ENCODE measurements at regions not wholly inside any gene's neighbourhood (a gene's known extent, or its start where the extent isn't known, plus 50 kb on each side); places are given as distances from the start of the nearest gene placed in this dataset.
"Not testable (repeated sequence)": the region's sequence is repeated elsewhere in the genome, so short reads cannot be mapped to it uniquely, and the experiment has no call there.

GRCh38 chr5:159504106-159504856 lies 174.0 kb upstream of the IL12B start:
- DNase-seq: no peak

DNA sequence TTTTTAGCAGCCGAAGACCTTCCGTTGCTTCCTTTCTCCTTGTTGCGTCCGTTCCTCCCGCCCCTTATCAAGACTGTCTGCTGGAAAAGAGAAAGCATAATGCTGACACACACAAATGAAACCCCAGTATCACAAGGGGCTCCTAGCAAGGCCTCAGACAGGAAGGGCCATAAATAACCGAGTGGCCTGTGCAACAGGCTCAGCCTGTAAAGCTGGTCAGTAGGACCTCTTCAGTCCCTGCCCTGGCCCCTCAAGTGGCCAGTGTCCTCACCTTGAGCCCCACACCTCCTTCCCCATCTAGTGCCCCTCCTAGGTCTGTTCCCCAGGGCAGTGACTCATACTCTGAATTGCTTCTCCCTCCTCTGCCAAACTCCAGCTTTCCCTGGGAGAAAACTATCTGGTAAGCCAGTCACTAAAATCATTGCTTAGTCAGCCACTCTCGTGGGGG lies 174.6 kb upstream of the IL12B start:
- no peak for DNase-seq

DNA sequence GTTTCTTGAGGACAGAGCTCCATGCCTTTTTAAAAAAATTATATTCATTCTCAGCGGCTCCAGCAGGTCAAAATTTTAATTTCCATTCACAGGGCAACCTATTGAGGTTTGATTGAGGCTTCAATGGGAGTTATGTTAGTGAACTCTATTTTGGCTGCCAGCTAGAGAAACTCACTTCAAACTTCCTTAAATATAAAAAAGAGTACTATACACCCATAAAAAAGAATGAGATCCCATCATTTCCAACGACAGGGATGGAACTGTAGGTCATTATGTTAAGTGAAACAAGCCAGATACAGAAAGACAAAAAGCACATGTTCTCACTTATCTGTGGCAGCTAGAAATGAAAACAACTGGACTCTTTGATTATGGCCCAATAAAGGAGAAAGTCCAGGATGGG lies 176.8 kb upstream of the IL12B start:
- DNase-seq: no peak

DNA sequence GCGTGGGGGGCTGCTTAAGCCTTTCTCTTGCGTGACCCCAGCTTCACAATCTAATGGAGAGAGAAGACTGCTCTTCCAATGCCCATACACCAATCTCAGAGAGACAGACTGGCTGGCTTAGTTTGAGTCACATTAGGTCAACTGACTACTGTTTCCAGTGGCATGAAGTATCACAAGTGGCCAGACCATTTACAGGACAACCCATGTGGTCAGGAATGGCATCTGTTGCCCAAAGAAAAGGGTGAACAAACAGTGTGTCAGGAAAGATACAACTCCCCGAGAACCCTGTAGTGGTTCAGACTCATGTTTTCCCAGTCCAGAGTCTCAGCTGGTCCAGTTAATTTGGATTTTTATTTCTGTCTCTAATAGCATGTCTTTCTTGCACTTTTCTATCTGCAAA lies 177.4 kb upstream of the IL12B start:
- no peak for DNase-seq

DNA sequence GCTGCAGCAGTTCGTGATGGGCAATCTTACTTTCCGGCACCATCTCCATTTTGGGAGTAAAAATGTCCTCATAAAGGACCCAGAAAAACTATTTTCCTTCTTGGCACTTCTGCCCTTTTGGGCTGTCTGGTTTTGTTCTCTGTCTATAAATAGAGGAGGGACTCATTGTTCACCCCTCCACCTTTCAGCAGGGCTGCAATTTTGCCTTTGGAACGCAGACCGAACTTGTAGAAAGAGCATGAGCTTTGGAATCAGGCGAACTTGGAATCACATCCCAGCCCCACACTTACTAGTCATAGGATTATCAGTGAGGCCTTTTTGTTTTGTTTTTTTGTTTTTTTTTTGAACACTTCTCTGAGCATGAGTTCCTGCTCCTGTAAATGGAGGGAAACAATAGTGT lies 178.1 kb upstream of the IL12B start:
- DNase-seq: no peak

- DNase-seq: no peak
These were observed 178.8 kb upstream of the IL12B start for GRCh38 chr5:159509002-159509660.

DNA sequence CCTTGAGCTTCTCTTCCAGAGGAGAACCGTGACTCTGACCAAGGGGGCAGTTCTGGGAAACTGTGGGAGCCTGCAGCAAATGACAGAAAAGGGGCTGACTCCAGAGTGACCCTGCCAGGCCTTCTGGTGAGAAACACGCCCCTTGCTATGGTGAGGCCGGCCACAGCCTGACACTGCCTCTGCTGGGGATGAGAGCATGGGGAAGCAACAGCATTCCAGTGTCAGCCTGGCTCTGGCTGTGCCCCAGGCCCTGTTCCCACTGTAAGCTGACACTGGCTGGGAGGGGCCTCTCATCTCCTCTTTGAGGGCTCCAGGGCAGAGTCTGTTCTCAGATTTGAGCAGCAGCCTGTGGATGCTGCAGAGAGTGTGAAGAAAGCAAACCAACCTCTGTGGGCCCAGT lies 180.0 kb upstream of the IL12B start:
- DNase-seq: no peak

DNA sequence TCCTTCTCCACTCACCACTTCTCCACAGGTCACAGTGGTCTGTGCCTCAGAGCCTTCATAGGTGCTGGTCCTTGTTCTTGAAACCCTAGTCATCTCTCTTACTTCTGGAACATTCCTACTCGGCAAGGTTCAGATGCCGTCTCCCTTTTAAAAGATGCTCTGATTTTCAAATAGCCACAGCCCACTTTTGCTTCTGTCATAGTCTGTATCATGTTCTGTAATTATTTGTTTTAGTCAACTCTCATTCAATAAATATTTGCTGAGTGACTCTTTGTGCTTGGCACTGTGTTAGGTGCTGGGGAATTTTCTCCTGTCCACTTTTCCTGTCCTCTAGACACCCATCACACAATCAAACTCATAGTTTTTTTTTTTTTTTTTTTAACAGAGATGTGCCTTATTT lies 181.3 kb upstream of the IL12B start:
- DNase-seq: no peak

- DNase-seq: no peak
These were observed 181.8 kb upstream of the IL12B start for GRCh38 chr5:159512064-159512463.

- DNase-seq: no peak
These were observed 184.0 kb upstream of the IL12B start for GRCh38 chr5:159514229-159514810.

- no peak for DNase-seq
These were observed 184.9 kb upstream of the IL12B start for GRCh38 chr5:159515197-159515596.

GRCh38 chr5:159515909-159516415 lies 185.7 kb upstream of the IL12B start:
- DNase-seq: peak in 1 of 2 donors; percentile 44

DNA sequence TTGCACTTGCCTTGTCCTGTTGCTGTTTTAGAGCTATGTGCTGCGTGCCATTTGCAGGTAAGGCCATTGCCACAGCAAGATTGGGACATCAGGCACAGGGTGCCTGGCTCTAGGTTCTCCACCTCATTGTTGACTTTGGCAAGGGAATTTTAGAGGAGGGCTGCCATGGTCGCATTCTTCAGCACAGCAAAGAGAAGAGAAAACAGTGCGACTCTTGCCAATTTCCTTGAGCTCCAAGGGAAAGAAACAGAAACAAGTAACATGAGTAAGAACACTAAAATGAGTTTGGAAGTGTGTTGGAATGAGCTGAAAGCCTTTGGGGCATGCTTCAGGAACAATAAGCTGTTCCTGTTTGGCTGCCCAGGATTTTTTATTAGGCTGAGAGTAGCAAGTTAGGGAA lies 188.1 kb upstream of the IL12B start:
- no peak for DNase-seq

DNA sequence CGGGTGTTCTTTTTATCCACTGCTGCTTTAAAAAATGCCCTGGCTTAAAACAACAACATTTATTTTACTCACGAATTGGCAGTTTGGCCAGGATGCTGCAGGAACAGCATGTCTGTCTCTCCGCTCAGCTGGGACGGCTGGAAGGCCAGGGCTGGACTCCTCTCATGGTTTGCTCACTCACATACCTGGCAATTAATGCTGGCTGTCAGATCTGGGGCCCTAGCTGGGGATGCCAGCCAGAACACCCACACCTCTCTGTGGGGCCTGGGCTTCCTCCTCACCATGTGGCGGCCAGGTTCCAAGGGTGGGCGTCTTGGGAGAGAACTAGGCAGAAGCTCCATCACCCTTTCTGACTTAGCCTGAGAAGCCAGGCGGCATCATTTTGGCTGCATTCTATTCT lies 189.1 kb upstream of the IL12B start:
- DNase-seq: no peak

- no peak for DNase-seq
These were observed 192.6 kb upstream of the IL12B start for GRCh38 chr5:159522841-159523240.

DNA sequence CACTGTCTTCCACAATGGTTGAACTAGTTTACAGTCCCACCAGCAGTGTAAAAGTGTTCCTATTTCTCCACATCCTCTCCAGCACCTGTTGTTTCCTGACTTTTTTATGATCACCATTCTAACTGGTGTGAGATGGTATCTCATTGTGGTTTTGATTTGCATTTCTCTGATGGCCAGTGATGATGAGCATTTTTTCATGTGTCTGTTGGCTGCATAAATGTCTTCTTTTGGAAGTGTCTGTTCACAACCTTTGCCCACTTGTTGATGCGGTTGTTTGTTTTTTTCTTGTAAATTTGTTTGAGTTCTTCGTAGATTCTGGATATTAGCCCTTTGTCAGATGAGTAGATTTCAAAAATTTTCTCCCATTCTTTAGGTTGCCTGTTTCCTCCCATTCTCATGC lies 194.0 kb upstream of the IL12B start:
- DNase-seq: not testable (repeated sequence)

DNA sequence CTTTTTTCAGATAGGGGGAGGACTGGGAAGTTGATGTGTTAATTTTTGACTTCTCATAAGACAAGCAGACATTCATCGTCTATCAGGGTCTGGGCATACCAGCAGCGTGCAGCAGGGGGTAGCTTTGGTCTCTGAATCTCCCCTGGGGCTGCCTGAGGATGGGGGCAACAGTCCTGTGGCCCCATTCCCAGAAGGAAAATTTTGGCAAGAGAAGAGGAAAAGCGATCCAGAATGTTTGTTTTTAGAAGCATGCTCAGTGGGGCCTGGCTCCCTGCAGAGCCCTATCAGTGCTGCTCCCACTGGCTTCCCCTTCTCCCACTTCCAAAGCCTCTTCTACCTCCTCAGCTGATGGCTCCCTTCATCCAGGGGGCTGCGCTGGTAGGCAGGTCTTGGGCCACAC lies 194.8 kb upstream of the IL12B start:
- DNase-seq: no peak

DNA sequence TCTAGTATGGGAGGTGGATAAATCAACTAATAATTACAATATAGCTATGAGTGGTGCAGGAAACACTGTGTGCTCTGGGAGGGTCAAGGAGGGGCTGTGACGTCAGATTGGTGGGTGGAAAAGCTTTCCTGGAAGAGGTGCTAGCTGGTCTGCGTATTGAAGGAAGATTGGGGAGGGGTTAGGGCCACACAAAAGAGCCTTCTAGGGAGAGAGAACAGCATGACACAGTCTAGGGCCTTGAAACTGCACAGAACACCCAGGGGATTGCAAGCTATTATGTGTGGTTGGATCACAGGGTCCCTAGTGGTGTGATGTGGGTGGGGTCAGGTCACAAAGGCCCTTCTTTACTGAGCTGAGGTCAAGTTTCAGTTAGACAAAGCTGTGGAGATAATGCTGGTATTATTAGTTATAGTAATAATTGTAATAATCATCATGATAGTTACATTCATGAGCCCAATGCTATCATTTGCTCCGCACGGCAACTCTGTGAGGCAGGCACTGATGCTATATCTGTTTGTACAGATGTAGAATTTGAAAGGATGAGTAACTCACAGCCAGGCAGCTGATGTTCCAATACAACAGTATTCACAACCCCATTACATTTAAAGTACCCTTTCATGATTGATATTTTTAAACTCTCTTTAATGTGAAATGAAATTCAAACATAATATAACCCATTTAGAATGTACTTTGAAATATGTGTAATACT lies 197.4 kb upstream of the IL12B start:
- no peak for DNase-seq

DNA sequence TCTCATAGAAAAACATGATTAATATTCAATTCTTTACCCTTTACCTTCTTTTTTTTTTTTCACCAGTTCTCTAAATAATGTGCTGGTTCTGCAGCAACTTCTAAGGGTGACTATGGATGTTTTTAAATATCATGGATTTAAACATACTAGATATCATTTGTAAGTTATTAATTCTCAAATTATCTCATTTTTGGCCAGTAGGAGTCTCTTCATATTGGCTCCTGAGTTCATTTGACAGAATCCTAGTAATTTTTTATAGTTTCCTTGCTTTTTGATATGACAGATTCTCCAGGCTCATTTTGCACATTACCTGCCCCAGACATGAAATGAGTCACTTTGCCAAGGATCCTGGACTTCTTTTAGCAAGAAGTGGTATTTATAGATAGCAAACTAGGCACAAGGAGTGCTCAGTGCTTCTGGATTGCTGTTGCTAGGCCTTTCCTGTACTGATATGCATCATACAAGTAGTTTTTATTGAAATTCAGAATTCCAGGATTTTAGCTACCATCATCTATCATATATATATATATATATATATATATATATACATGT lies 201.3 kb upstream of the IL12B start:
- DNase-seq: no peak

DNA sequence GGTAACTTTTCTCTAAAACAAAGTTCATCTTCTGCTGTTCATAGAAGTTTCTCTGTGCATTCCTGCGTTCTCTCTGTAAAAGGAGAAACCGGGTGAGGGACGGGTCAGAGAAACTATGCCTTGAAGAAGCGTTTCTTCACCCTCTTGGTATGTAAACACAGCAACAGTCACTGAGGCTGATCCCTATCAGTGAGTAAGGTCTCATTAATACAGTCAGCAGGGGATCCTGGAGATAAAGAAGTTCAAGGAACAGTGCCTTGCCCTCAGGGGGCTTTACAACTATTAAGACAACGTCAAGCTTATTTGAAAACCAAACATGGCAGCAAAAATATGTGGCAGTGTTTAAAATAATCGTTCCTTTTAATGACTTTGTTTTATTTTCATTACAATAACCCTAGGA lies 202.9 kb upstream of the IL12B start:
- no peak for DNase-seq

GRCh38 chr5:159536166-159536565 lies 205.9 kb upstream of the IL12B start:
- DNase-seq: no peak

DNA sequence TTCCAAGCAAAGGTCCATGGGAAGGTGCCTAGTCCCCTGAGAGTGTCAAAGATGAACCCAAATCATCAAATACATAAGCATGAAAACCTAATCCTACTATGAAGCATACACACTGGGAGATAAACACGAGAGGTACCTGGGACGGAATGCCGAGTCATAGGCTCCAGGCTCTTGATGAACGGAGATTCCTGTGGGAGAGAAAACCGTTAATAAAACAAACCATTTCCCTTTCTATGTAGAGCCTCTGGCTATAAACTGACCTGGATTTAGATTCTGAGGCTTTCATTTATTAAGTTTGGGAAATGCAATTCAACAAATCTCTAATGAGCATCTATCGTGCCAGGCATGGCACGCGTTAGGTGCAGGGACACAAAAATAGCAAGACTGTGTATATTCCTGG lies 206.4 kb upstream of the IL12B start:
- DNase-seq: no peak

- no peak for DNase-seq
These were observed 209.4 kb upstream of the IL12B start for GRCh38 chr5:159539678-159540077.

Measured in bone marrow (tissue), 2 donors.